GM21447 (cell line): ENCODE measurements at regions not wholly inside any gene's neighbourhood (a gene's known extent, or its start where the extent isn't known, plus 50 kb on each side); places are given as distances from the start of the nearest gene placed in this dataset.
A peak's percentile ranks its signal among the peaks of the same experiment; 100 is the strongest.

ENCODE experiments used
- ATAC-seq: cut with Tn5 transposase; IDR thresholded peaks from one replicate; pipeline ENCODE4 v1.9.1; 2021; ENCODE audit not compliant: unreplicated experiment

DNA sequence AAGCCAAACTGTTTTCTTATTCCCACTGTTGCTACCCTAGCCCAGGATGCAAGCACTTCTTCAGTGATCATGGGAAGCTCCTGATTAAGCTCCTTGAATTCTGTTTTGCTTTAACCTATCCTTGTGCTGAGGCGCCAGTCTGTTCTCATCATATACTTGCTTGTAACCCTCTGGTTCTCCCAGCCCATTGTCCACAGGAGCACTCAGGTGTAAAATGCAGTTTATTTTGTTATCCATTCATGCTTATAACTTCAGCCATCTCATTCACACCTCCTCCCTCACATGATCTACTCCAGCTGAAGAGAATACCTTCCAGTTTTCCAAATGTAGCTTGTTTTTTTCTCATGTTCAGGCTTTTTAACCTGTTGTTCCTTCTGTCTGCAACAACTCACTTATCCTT is 402.1 kb upstream of the BRINP1 start:
- no peak for ATAC-seq

DNA sequence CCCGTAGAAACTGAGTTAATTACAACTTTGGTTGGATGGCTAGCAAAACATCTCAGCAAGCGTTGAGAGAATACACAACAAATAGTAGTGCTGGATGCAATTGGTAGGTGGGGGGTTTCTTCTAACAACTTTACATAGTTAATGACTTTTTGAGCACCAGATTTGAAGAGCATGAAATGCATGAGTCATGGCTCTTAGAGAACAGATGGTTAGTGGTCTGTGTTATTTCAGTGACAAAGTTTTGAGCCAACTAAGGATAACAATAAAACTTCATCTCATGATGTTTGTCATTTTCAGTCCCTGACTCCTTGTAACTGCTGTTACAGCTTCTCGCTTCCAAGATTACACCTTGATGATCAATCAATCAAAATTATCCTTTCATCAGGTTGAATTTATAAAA is 399.0 kb upstream of the BRINP1 start:
- no peak for ATAC-seq

DNA sequence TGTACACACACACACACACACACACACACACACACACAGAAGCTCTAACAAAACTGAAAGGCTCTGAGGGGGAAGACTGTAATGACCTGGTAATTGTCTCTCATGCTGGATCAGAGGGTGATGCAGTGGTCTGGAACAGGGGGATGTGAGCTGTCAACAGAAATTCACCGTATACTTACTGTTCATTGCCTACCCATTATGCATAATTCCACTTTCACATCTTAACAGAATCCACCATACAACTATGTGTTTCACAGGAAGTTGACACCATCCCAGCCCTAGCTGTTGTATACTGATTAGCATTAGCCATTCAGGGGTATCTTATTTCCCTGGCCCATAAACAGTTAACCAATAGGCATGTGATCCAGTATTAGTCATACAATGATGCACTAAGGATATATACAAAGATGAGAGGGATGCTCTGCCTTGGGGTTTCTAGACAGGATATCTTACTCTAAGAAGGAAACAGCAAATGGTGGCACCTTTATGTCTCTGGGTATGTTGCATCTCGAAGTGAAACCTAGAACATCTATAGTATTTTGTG is 396.5 kb upstream of the BRINP1 start:
- ATAC-seq: no peak

DNA sequence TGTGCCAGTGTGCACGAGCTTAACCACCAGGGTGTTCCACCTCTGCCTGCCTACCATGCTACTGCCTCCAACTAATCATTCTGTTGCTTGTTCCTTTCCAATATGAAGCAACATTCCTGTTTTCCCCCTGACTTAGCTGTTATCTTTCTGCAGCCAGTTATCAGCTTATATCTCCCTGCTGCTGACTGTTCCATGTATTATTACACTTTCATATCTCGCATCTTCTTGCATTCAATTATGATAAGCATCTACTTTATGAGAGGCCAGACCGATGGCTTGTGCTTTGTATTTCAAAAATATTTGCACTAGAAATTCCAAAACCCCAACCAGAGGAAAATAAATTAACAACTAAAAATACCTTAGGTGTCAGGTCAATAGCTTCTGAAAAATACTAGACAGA is 394.0 kb upstream of the BRINP1 start:
- no peak for ATAC-seq

DNA sequence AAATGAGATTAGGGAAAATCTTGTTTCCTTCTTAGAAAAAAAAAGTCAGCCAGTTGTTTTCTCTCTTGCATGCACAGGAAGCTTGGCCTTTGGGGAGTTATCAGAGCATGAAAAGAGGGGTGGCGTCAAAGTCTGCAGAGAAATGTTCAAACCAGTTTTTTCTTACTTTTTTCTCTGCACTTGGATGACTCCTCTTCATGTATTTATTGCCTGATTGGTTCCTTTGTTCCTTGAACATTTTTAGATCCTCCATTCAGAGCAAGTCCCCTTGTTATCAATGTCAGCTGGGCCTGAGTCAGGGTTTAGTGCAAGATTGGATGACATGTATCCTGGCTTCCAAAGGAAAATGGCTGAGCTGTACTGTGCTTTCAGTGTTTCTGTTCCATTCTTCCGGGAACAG is 392.6 kb upstream of the BRINP1 start:
- no peak for ATAC-seq

DNA sequence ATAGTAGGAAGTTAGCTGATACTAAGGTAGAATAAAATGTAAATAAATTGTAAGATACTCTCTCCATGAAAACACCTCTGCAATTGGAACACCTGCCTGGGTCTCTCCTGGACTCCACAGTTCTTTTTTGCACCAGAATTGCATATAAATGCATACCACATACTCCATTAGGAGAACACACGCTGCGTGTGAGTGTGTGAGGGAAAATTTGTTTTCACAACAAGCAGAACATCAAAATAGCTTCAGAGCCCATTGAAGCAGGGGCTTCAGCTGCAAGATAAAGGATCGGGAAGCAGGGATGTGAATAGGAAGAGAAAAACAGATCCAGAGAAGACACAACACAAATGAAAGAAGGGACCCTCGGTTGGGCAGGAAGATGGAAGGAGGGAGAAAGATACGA is 389.8 kb upstream of the BRINP1 start:
- no peak for ATAC-seq

DNA sequence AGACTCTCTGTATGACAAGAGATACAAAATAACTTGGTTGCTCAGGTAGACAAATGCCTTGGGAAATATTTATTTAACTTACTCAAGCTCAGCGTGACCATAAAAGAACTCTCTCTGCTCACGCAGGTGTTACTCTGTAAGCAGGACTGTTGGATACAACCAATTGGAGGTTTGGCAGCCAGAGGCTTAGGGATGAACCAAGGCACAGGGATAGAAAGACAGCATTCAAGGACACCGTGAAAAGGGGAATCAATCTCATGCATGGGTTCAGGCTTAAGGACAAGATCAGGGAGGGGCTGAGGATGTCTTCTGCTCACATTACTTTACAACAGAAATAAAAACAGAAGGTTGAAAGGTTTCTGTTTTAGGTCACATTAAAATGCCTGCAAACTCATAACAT is 389.0 kb upstream of the BRINP1 start:
- ATAC-seq: no peak

DNA sequence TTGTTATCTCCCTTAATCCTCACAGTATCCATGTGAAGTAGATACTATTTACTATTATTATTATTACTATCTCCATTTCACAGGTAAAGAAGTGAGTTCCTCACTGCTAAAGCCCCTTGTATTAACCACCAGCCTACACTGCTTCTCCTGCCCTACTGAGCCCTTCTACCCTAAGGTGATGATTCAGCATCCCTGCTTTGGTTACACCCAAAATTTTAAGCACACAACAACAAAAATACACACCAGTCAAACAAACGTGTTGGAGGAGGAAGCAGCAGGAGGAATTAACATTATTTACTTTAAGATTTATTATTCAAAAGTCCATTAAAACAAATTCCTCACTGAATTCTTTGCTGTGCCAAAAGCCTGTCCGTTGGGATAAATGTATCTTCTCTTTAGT is 370.2 kb upstream of the BRINP1 start:
- ATAC-seq: no peak

DNA sequence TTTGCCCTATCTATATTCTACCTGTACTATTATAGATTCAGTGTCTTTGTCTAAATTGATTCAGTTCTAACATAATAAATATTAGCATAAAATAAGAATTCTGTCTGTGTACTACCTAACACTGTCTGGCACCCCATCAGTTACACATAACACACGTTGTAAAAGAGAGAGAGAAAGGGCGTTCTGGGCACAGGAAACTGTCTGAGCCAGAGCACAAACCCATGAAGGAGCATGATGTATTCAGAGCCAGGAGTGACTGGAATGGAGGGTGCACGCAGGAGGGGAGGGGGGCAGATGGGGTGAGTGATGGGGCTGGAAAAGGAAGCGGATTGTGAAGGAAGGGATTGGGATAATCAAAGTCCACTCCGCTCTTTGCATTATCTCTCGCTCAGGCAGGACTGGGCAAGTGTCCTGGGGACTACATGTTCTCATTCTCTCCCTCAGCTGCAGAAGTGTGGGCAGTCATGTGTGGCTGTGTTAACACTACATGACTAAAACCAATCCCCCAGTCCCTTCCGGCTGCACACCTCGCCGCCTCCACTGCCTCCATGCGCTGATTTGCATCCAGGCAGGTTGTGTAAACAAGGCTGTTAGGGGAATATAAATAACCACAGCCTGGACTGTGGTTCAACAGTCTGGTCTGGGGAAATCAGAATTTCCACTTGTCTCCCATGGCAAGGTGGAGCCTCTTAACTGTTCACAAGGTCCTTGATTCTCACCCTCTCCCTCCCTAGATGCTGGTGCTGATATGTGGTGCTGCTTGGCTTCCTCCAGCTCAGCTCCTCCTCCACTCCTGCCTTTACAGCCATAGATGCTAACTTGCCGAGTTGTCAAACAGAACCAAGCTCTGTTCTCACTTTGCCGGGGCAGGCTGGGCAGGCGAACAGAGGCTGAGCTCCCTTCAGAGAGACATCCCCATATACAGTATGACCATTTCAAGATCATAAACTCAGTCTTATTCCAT is 367.5 kb upstream of the BRINP1 start:
- peak; percentile 99 for ATAC-seq

DNA sequence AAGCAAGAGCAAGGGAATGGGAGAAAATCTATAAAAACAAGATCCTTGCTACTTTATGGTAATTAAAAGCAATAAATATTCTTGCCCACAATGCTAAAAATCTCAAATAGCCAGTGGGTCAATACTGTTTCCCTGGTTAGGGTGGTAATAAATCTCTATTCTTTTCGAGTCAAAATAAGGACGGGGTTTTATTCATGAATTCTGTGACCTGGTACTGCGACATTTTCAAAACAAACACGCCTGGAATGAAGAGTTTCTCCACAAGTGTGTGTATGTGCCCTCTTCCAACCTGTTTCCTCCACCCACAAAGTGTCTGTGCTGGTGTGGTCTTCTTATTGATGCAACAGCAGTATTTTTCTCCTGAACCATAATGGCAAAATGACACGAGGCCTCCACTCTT is 358.8 kb upstream of the BRINP1 start:
- no peak for ATAC-seq

DNA sequence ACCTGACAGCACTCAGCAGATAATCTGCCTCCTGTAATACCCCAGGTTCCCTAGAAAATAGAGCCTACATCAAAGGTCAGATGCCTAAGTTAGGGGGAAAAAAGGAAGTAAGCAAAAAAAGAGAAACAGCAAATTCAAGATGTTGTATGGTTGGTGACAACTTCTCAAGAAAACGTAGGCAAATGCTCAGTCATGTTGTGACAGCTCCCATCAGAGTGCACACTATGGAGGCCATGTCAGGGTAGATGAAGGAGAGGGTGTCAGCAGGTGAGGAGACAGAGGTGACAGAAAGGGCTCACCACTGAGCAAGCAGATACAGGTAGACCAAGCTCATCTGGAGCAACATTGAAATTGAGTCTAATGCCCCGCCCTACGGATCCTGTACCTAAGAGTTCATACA is 356.8 kb upstream of the BRINP1 start:
- ATAC-seq: no peak

DNA sequence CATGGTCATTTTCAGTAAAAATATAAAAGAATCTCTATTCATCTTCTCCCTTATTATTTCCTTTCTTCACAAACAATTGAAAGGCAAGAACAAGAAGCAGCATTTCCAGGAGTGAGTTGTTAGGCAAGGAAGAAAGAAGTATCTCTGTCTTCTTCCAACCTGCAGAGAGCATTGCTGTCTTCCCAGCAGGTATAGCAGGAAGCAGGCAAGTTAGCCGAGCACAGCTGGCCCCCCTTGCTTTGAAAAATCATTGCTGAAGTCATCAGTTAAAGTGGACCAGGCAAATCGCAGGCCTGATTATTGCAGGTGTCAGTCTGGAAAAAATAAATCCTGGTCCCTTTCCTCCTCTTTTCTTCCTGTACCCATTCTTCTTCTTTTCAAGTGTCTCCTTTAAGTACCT is 353.1 kb upstream of the BRINP1 start:
- ATAC-seq: no peak

DNA sequence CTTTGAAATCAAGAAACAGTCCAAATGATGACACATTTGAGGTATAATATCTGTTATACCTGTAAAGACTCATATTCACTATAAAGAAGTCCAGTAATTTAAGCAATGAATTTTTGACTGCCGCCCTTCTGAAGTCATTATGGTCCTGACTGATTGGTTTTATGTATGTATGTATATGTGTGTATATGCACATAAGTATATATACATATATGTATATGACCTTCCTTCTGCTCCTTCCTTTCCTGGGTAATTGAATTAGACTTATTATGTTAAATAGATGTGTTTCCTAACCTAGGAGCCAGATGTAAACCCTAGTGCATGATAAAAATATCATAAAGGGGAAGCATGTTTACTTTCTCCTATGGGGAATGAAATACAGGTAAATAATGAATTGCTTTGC is 343.1 kb upstream of the BRINP1 start:
- ATAC-seq: no peak

DNA sequence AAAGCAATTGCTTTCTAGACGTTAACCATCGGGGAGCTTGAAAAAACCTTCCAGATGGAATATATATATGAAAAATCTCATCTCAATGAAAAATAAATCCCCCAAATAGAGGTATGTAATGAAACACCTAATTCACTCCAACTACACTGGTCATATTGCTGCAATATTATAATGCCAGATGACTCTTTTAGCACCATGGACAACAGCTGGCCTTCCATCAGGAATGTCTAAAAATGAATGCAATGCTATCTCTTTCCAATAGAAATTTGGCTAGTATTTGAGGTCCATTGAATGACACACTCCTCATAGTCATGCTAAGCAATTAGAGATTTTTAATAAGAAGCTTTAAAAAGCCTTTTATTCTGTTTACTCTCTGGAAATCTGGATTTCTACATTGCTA is 340.2 kb upstream of the BRINP1 start:
- no peak for ATAC-seq

DNA sequence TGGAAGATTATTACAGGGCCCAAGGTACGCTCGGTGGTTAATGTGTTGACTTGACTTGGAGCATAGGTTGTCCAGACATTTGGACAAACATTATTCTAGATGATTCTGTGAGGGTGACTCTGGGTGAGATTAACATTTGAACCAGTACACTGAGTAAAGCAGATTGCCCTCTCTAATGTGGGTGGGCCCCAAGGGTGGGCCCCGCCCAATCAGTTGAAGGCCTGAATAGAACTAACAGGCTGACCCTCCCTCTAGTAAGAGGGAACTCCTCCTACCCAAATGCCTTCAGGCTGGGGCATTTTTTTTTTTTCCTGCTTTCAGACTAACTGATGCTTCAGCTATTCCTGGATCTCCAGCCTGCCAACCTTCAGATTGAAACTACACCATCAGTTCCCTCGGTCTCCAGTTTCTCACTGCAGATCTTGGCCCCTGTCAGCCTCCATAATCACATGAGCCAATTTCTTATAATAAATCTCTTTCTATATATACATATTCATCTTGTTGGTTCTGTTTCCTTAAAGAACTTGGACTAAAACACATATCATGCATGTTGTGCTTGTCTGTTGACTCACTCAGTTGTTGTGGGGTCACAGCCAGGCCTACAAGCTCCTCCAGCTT is 338.1 kb upstream of the BRINP1 start:
- no peak for ATAC-seq

DNA sequence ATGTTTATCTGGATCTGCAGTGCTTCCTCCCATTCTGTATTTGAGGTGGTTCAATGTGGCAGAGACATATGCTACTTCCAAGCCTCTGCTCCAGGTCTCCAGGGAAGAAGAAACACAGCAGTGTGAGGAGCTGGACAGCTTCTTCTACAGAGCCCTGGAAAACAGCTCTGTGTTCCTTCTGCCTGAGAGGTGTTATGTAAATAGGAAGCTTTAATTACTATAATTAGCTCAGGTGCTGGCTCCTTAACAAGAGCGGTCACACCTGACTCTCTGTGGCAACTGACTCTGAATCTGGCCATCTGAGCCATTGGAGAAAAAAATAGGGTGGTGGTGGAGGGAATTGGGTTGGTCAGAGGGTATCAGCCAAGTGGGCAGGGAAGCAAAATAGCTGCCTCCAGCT is 332.4 kb upstream of the BRINP1 start:
- no peak for ATAC-seq

DNA sequence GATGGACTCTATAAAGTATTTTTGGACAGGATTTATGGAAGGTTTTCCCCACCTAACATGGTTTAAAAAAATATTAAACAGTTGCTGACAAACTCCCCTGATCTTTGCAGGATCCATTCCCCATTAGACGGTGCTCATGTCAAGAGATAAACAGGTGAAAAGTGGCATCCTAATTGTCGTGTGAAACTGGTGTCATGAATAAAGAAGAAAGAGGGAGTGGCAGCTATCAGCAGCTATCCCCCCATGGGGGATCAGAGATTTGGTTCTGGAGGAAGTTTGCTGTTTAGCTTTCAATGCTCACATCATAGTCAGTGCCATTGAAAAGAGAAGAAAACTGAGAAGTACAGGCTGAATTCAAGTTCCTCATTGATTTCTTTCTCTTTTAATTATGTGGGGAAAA is 329.3 kb upstream of the BRINP1 start:
- ATAC-seq: no peak

DNA sequence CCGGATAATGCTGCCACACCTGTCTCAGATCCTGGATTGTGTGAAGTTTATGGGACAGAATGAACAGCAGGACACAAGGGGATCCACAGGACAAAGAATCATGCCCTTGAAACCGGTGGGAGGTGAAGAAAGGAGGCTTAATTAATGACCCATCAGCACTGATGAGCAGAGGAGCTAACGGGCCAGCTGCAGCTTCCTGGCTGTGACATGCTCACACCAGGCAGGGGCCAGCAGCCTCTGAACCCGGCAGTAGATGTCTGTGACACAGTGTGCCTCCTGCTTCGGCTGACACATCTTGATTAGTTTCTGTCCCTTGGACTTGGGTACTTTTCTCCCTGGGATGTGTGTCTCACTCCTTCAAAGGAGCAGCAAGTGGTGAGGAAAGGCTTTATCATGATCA is 328.8 kb upstream of the BRINP1 start:
- no peak for ATAC-seq

DNA sequence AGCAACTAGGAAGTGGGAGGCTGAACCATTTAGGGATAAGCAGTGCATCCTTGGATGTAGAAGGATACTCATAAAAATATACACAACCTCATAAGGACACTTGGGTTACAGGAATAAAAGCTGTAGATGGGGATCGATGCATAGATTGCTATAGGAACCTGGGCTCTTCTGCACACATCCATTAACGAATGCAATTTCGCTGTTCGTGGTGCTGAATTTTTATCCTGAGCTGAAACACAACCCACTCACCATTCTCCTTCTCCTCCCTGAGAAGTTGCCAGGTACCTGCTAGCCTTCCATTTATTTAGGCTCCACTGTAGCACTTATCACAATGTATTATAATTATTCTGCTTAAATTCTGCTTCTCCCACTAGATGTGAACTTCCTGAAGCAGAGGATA is 320.6 kb upstream of the BRINP1 start:
- ATAC-seq: no peak

DNA sequence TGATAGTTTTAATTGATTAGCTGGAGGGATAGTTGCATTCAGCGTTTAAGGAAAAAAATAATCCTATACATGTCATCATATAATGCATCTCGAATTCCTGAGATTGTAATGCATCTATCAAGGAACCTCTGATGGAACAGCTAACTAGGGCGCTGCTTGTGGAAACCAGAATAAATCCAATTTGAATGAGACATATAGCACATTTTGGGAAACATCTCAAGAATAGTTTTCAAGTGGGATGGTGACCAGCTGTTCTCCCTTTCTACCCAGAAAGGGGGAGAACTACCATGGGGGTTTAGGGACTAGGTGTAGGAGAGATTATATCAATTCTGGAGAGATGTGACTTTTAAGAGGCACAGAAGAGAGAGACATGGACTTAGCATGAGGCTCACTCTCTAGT is 319.3 kb upstream of the BRINP1 start:
- ATAC-seq: no peak

DNA sequence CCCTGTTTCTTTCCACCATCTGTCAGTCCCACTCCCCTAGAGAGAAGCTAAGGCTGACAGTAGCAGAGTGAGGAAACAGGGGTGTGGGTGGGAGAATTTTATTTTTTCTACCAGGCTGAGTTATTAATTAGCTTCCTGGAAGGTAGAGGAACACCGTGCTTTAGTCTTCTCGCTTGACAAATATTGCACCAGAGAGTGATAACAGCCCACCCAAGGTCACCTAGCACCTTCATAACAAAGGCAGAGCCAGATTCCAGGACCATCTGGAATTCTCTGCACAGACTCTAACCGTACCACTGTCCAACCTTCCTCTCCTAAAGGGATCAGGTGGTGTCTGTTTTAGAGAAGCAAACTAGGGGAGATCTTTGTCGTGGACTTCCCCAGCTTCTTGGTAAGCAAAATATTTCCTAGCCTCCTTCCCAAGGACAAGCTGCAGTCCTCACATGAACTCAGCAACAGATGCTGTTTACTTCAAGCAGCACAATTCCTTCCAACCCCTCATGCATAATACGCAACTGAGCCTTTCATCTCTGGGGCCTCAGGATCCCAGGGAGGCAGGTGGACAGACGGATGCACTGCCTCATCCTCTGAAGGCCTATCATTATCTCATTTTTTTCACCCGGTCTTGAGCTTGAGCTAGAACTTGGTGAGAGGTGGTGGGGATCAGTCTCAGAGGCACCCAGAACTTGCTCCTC is 308.7 kb upstream of the BRINP1 start:
- ATAC-seq: no peak

DNA sequence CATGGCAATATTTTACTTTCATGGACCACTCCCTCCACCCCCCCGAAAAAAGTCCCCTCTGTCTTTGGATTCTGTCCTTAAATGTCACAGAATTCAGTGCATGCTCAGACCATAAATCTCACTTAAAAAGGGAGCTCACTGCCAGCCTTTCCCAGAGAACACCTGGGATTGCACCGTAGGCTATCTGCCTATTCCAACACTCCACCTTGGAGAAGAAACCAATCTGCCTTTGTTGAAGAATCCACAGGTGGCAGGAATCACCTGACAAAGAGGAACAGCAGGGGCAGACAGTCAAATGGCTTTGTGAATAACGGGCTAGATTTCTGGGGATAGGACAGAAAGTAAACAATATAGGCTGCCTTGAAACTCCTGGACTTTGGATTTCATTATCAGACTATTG is 306.7 kb upstream of the BRINP1 start:
- no peak for ATAC-seq
